GM19455 (cell line): ENCODE measurements at regions not wholly inside any gene's neighbourhood (a gene's known extent, or its start where the extent isn't known, plus 50 kb on each side); places are given as distances from the start of the nearest gene placed in this dataset.

Experiments used
- ATAC-seq: cut with Tn5 transposase; IDR thresholded peaks from one replicate; pipeline ENCODE4 v1.9.1; 2021; ENCODE audit not compliant: unreplicated experiment

DNA sequence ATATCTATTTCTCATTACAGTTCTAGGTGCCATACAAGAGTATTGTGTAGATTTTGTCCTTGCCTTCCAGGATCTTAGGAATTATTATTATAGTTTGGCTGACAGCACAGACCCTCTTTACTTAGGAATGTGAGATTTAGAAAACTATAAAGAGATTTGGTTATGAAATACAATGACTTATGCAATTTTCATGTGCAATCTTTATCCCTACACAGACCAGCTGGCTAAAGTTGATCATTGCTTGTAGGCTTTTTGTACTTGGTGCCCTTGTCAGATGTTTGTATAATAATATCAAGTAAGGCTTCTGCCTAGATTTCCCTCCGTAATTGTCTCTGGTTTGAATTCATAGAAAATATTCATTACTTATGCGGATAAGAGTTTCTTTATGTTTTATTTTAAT is 174.5 kb upstream of the GAP43 start:
- ATAC-seq, result no peak

DNA sequence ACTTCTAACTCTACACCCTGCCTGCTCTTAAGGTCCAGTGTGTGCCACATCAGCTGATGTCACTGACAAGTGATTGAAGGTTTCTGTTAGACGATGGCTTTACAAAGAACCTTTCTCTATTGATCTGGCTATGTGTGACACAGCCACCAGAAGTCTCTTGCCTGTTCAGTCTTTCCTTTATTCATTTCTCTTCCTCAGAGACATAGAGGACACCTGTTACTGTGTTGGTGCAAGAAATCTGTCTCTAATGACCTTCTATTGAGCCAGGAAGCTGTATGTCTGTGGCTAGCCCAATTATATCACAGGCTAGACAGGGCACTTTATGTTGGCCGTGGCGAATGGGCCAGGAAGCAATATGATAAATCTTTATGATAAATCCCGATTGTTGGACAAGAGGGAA is 173.3 kb upstream of the GAP43 start:
- ATAC-seq, result no peak

DNA sequence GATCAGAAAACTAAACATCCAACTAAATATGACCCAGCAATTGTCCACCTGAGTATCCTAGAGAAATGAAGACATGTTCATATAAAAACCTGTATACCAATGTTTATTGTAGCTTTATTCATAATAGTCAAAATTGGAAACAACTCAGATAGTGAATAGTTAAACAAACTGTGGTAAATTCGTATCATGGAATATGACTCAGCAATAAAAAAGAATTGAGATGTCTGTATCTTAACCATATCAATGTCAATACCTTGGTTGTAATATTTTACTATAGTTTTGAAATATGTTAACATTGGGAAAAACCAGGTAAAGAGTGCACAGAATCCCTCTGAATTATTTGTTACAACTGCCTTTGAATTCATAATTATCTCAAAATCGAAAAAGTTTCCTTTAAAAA is 159.3 kb upstream of the GAP43 start:
- no peak for ATAC-seq

DNA sequence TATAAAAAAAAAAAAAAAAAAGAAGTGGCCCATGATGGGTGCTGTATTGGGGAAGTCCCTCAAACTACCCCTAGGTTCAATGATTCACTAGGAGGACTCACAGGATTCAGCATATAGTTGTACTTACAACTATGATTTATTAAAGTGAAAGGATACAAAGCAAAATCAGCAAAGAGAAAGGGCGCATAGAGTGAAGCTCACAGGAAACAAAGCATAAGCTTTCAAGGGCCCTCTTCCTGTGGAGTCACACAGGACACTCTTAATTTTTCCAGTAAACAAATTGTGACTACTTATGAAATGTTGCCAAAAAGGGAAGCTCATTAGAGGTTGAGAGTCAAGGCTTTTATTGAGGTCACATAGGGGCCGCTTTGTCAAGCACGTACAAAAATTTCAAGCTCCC is 153.7 kb upstream of the GAP43 start:
- ATAC-seq, result no peak

DNA sequence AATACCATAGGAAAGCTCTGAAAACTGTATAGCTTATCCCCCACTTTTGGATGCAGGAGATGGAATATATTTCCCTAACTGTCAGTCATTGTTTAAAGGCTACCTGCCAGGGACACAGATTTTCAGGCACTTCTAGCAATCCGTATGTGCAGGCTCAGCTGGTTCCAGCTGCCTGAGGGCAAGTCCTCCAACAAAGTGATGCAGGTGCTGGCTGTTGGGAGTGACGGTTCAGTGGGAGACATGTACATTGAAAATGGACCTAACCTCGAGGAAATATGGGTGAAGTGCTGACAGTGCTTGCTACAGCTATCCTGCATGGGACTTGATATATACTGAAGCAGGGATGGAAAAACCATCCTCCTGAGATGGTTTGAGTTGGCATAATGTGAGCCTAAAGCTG is 153.1 kb upstream of the GAP43 start:
- no peak for ATAC-seq

DNA sequence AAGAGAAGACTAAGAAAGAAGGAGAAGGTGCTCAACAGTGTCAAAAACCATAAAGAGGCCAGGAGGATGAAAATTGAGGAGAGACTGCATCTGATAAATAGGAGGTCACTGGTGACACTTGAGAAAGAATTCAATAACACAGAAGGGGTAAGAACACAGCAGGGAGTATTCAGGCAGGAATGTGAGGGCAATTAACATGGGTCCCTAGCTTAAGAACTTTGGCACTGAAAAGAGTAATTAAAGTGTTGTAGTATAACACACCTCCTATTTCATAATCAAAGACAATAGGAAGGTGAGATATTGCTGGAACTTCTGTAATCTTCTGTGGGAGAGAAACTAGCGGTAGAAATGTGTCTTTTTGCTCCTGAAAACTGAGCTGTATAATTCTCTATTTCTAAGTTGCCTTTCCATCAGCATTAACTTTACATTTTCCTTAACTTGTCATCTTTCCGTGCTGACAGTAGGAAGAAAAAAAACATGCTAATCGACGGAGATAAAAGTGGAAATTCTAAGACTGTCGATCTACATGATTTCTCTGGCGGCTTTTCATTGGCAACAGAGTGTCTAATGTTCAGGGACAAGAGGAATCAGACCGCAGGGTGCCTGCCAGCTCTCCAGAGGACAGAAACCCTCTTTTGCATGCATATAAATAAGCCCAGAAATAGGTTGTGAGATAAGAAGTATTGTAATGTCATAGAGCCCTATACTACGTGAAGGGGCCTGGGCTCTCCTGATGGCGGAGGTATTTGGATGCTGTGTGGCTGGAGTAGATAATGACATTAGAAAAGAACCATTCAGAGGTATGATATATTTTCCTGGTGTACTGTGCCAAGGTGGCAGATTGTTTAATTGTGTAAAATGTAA is 147.9 kb upstream of the GAP43 start:
- no peak for ATAC-seq

DNA sequence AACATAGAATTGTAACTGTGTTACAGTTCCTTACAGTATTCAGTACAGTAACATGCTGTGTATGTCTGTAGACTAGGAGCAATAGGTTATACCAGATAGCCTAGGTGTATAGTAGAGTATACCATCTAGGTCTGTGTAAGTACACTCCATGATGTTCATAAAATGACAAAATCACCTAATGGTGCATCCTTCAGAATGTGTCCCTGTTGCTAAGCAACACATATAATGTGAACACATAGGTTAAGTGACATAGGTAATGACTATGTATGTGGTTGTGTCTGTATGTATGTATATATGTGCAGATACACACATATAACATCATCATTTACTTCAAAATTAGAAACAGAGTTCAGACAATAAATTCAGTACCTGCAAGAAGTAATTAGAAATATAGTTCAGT is 146.8 kb upstream of the GAP43 start:
- ATAC-seq, result no peak

DNA sequence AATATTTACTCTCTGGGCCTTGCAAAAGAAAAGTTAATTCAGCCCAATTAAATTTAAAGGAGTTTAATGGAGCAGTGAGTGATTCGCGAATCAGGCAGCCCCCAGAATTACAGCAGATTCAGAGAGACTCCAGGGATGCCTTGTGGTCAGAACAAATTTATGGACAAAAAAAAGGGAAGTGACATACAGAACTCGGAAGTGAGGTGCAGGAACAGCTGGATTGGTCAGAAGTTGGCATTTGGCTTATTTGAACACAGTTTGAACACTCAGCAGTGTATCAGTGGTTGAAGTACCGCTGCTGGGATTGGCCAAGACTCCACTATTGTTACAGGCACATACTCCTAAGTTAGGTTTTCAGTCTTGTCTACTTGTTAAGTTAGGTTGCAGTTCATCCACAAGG is 145.0 kb upstream of the GAP43 start:
- ATAC-seq, result no peak

DNA sequence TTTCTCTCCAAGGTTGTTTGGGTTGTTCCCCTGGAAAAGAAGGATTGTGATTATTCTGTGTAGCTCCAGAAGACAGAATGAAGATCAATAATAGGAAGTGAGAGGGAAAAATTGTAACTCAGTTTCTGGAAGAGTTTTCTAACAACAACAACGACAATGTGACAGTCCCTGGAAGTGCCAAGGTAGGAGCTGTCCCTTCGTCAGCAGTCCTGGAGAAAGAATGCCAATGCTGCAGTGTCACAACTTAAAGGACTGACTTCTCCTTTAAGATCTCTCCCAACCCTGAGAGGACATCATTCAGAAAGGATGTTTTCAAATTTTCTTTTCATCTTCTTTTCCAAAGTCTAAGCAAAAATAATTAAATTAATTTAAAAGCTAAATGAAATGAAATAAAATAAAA is 136.4 kb upstream of the GAP43 start:
- no peak for ATAC-seq

DNA sequence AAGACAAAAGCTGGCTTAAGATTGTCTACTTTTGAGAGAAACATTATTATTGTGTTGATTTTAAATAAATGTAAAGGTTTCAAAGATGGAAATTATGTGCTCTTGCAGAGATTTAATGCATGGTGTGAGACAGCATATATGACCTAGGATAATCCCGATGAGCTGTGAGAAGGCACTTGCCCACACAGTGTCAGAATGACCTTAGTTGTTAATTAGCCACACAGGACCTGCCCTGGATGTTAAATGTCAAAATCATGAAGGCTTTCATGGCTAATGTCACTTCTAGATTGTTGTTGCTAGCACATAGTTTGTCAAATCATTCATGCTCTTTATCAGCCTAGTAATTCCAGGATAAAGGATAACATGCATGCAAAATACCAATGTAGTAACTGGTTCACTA is 135.3 kb upstream of the GAP43 start:
- ATAC-seq, result no peak

DNA sequence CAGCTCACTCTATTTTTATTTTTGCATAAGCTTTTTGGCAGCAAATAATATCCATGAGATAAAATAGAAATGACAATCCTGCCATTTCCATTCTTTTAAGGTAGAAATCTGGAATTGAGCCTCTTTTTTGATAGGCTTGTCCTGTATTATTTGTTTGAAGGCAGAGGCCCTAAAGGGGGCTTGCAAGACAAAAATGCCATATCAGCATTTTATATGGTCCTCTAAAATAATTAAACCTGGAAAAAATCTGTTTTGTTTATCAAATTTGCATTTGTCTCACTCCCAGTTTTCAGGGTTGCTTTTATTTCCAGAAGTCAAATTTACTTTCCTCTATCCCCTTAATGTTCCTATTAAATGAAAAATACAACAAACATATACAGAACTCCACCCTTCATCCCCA is 134.9 kb upstream of the GAP43 start:
- ATAC-seq, result no peak

DNA sequence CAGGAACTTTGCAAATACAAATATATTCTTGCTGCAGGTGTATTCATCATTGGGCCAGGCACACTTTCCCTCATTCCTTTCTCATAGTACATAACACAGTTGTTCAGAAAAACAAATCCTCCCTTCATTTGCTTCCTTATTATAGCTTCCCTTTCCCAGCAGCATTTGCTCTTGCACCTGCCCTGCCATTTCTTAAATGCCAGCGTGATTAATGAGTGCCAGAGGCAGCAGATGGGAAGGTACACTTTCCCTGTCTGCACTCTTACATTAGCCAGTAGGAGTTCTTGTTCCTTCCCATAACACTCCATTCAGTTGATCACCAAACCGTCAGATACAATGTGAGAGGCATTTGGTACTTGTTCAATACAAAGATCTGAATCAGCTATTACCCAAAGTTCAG is 128.5 kb upstream of the GAP43 start:
- no peak for ATAC-seq

DNA sequence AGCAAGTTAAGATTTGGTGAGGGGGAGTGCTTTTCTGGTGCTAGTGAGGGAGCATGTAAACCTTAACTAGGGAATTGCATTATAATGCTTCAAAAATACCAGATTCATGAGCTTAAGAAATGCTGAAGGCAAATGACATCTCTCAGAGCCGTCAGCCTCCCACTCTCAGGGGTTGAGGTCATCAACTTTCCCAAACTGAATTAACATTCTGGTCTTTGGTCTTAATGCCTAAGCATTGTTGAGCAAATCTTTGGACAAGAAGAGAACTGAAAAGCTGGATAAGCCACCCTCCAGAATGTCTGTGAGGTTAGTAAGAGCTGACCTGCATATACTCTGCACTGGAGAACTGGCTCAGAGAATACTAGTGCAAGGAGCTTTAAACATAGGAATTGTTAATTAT is 124.9 kb upstream of the GAP43 start:
- ATAC-seq, result no peak

DNA sequence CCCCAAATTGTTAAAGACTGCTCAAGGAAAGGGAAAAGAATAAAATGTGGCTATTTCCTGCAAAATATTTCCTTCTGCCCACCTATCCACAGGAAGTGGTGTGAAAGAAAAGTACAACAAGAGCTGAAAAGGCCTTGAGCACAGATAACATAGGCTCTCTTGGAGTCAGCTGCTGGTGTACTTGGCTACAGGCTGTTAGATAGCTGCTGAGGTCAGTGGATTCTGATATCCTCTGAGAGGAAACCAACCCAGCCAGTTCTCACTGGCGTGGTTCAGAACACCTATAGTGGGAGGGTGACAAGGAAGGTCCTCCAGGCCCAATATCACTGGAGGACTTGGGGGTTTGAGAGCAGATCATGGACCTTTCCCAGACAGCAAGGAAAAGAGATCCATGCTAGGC is 124.4 kb upstream of the GAP43 start:
- ATAC-seq, result no peak

DNA sequence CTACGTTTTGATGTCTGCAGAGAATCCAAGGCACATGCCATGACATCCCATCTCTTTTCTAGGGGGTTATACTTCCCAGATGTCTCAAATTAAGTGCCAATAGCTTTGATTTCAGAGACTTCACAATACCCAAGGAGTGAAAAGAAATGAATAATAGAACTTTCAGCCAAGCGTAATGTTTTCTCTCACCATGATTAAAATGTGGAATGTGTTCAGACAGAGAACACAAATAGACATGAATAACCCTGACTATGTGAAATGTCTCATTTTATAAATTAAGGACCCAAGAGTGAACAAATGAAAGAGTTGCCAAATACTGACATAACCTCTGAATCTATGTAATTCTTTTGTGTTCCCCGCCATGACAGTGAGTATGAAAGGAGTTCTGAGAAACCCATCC is 123.6 kb upstream of the GAP43 start:
- no peak for ATAC-seq

DNA sequence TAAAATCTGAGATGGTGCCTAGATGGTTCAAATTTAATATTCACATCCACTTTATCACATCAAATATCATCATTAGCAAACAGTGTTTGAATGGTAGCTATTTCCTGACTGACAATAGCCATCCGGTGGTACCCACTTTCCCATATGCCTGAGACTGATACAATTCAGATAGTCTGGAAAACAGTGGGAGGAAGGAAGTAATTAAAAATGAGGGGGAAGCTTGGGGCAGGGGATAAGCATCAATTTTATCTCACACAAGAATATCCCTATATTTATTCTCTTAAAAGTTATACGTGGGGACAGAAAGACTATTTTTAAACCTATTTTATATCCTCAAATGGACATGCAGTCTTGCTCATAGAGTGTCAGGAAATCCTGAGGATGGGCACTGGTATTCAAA is 122.5 kb upstream of the GAP43 start:
- ATAC-seq, result no peak

DNA sequence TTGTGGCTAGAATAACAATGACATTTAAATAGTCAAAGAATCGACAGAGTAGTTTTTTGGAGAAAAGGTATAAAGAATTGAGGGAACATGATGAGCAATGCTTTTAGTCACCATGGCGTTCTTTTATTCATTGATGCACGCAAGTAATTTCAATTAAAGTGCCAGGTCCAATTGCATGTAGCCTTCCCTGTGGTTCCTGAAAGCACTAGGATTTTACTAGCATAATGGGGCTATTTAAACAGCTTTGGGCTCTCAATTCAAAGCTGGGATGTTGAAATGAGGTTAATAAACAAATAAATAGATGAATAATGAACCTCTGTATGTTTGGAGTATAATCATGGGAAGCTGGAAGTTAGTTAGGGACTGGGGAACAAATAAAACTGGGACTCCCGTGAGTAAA is 121.2 kb upstream of the GAP43 start:
- no peak for ATAC-seq

DNA sequence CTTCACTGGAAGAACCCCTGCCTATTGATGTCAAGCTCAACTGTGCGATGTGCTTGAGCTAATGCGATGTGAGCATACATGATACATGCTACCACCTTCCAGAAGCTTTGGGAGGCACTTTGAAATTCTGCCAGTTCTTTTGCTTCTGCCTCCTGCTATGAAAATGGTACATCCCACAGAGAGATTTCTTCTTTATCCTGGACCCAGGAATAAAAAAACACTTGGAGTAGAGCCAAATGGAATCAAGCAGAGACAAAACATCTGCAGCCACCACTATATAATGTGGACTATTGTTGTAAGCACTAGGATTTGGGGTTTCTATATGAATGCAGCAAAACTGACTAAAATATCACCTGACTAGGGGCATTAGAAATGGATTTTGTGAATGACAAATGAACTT is 119.9 kb upstream of the GAP43 start:
- ATAC-seq, result no peak

DNA sequence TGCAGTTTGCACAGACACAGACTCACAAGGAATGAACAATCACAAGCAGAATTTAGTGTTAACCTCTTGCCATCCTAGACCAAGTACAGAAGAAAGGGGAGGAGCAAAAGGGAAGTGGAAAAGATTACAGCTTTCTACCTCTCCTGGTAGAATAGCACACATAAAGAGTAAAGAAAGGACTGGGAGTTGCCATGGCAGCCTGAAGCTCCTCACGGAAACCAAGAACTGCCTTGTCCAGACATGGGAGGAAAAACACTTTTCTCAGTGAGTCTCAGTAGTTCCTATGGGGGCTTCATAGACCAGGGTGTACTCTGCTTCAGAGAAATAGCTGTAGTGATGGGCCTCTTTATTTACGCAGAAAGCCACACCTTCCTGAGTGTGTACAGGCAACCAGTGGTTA is 114.7 kb upstream of the GAP43 start:
- no peak for ATAC-seq

DNA sequence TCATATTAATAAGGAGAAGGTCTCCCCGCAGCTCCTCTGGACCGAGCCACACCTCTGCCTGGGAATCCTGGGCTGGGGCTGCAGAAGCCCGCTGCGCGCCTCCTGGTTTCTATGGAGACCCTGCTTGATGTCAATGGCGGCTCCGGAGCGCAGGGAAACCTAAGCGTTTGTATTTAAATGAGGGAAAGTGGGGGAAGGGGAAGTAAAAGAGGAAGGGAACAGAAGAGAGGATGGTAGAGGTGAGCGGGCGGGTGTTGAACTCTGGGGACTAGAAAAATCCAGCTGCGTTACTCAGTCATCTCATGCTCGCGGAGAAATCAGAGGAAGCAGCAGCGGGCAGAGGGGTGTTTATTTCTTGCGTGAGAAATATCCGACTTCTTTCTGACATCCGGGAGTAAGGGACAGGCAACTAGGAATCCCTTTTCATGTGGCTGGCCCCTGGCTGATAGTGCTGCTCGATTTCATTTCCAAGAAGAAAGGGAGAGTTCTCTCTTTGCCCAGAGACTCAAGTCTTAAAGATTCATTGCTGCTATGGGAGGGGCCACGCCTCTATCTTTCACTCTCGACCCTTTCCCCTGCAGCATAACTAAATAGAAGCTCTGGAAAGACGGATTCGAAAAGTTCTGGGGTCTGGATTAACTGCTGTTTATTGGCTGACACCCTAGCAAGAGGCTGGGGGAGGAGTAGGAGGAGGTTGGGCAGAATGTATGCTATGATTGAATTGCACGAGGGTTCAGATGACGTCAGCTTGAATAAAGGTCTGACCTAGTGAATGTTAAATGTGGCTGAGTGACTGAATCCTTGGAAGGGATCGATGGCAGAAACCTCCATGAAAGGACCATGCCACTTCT is 110.5 kb upstream of the GAP43 start:
- no peak for ATAC-seq

DNA sequence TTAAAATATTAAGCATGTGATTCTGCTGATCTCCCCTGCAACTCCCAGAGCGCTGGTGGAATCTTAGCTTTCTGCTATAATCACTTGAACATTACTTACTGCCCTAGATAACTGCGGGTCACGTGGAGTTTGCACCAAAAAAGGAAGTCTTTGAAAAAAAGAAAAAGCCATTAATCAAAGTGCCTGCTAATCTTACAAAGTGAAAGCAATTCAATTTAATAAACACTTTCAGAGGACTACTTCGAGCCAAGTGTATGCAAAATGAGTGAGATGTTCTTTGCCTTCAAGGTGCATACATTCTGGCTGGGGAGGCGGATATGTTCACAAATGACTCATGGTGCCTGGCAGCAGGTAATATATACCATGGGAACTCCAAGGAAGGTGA is 109.9 kb upstream of the GAP43 start:
- no peak for ATAC-seq

DNA sequence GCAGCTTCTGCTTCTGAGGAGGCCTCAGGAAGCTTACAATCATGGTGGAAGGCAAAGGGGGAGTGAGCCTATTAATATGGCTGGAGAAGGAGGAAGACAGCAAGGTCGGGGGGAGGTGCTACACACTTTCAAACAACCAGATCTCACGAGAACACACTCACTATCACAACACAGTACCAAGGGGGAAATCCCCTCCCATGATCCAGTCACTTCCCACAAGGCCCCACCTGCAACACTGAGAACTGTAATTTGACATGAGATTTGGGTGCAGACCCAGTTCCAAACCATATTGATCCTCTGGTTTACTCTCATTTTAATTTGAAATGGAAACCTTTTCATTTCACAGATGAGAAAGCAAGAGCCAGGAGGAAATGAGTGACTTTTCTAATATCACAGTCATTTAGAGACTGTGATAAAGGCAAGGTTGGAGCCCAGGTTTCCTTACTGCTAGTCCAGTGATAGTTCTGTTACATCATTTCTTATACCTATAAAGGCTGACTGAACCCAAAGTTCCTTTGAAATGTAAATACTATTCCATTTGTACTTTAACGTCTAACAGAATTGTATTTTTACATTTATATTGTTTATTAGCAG is 105.8 kb upstream of the GAP43 start:
- ATAC-seq, result no peak
